ENCODE measurements at regions not wholly inside any gene's neighbourhood (a gene's known extent, or its start where the extent isn't known, plus 50 kb on each side); places are given as distances from the start of the nearest gene placed in this dataset.

DNA sequence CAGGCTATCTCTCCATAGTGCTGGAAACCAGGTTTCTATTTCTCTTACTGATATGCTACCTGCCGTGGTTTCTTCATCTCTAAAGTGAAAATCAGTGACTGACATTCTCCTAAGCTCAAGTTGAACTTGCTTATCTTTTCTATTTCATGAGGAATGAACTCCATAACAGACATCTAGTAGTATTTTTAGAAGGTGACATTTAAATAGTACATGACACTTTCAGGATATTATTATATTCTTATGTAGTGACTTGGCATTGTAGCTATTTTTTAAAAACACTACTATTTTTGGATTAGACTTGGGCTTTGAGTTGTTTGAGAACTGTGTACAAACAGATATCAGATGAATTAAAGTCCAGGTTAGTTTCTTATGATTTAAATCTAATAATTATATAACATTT, 1381.8 kb downstream of the DSC3 start:
- ChIA-PET POLR2A (no interaction called here), CTCF (no interaction called here)
- no peak overlapping the region for H3K27ac Mint-ChIP-seq (ENCODE audit: unreplicated experiment)
- H3K36me3 Mint-ChIP-seq (ENCODE audit: insufficient read depth, unreplicated experiment) = no peaks in the 10 kb centered on the region
- intact Hi-C loops (cut with micrococcal nuclease; ENCODE audit: unreplicated experiment) = no loop called here
- Histone ChIP-seq H3K36me3 (ENCODE audit: control insufficient read depth, insufficient read depth, low read length) (no peaks in the 10 kb centered on the region), H3K4me1 (no peaks in the 10 kb centered on the region), H3K27me3 (replicated peaks; ENCODE audit: control insufficient read depth, insufficient read depth, low read length) (no peaks in the 10 kb centered on the region), H3K4me3 (ENCODE audit: low read depth, low read length) (no peak overlapping the region), H3K9me3 (no peaks in the 10 kb centered on the region)
- no peaks in the 10 kb centered on the region for H3K4me1 Mint-ChIP-seq (ENCODE audit: low read depth, unreplicated experiment)
- H3K4me3 Mint-ChIP-seq (ENCODE audit: unreplicated experiment) = no peak overlapping the region
- TF ChIP-seq, protein P1, sequence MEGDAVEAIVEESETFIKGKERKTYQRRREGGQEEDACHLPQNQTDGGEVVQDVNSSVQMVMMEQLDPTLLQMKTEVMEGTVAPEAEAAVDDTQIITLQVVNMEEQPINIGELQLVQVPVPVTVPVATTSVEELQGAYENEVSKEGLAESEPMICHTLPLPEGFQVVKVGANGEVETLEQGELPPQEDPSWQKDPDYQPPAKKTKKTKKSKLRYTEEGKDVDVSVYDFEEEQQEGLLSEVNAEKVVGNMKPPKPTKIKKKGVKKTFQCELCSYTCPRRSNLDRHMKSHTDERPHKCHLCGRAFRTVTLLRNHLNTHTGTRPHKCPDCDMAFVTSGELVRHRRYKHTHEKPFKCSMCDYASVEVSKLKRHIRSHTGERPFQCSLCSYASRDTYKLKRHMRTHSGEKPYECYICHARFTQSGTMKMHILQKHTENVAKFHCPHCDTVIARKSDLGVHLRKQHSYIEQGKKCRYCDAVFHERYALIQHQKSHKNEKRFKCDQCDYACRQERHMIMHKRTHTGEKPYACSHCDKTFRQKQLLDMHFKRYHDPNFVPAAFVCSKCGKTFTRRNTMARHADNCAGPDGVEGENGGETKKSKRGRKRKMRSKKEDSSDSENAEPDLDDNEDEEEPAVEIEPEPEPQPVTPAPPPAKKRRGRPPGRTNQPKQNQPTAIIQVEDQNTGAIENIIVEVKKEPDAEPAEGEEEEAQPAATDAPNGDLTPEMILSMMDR (IDR thresholded peaks at IDR 0.05; ENCODE audit: insufficient read depth in 1 of 2, low read depth in 1 of 2, low read length in 1 of 2, severe bottlenecking in 1 of 2, unreplicated experiment in 1 of 2) = no peak
- no peak for DNase-seq
- no peaks in the 10 kb centered on the region for H3K9me3 Mint-ChIP-seq (ENCODE audit: unreplicated experiment)
- H3K27me3 Mint-ChIP-seq (ENCODE audit: insufficient read depth, unreplicated experiment) = no peaks in the 10 kb centered on the region
- BruUV-seq (replicated peaks) = no TSS peak

DNA sequence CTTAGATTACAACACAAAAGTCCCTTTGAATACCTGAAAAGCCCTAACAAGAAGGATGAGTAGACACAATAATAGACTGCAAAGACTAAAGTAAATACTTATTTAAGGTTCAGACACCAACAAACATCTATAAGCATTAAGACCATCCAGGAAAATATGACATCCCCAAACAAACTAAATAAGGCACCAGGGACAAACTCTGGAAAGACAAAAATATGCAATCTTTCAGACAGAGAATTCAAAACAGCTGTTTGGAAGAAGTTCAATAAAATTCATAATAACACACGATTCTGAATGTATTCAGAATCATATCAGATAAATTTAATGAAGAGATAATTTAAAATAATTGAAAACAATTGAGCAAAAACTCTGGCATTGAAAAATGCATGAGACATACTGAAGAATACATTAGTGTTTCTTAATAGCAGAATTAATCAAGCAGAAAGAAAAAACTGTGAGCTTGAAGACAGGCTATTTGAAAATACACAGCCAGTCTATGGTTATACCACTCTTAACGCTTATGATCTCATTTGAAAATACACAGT, 1388.8 kb downstream of the DSC3 start:
- no peaks in the 10 kb centered on the region for H3K4me1 ChIP-seq
- Mint-ChIP-seq H3K4me1 (ENCODE audit: low read depth, unreplicated experiment) (no peaks in the 10 kb centered on the region), H3K27me3 (ENCODE audit: insufficient read depth, unreplicated experiment) (no peaks in the 10 kb centered on the region), H3K9me3 (ENCODE audit: unreplicated experiment) (no peaks in the 10 kb centered on the region), H3K27ac (ENCODE audit: unreplicated experiment) (no peak overlapping the region), H3K36me3 (ENCODE audit: insufficient read depth, unreplicated experiment) (no peaks in the 10 kb centered on the region), H3K4me3 (ENCODE audit: unreplicated experiment) (no peak overlapping the region)
- CTCF ChIA-PET = no interaction called here
- intact Hi-C loops (cut with micrococcal nuclease; ENCODE audit: unreplicated experiment) = no loop called here
- H3K27me3 ChIP-seq (replicated peaks; ENCODE audit: control insufficient read depth, insufficient read depth, low read length) = no peaks in the 10 kb centered on the region
- no TSS peak for BruUV-seq (replicated peaks)
- no peak overlapping the region for H3K4me3 ChIP-seq (ENCODE audit: low read depth, low read length)
- TF ChIP-seq, protein P1 (IDR thresholded peaks at IDR 0.05; ENCODE audit: insufficient read depth in 1 of 2, low read depth in 1 of 2, low read length in 1 of 2, severe bottlenecking in 1 of 2, unreplicated experiment in 1 of 2) = no peak
- DNase-seq = no peak
- no peaks in the 10 kb centered on the region for H3K9me3 ChIP-seq
- POLR2A ChIA-PET = no interaction called here
- H3K36me3 ChIP-seq (ENCODE audit: control insufficient read depth, insufficient read depth, low read length) = no peaks in the 10 kb centered on the region

DNA sequence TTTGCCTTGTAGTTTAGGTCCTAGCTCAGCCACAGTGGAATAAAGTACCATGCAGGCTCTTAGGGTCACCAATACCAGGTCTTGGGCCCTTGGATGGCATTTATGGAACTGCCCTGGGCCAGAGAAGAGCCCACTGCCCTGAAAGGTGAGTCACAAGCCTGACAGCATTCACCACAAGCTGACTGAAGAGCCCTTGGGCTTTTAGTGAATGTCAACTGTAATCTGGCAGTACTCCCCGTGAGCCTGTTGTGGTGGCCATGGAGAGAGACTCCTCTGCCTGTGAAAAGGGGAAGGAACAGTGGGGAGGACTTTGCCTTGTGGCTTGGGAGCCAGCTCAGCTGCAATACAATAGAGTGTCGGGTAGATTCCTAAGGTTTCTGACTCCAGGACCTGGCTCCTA, 1389.7 kb downstream of the DSC3 start:
- no TSS peak for BruUV-seq (replicated peaks)
- Mint-ChIP-seq H3K4me1 (ENCODE audit: low read depth, unreplicated experiment) (no peaks in the 10 kb centered on the region), H3K27me3 (ENCODE audit: insufficient read depth, unreplicated experiment) (no peaks in the 10 kb centered on the region), H3K9me3 (ENCODE audit: unreplicated experiment) (no peaks in the 10 kb centered on the region), H3K4me3 (ENCODE audit: unreplicated experiment) (no peak overlapping the region), H3K27ac (ENCODE audit: unreplicated experiment) (no peak overlapping the region), H3K36me3 (ENCODE audit: insufficient read depth, unreplicated experiment) (no peaks in the 10 kb centered on the region)
- no peaks in the 10 kb centered on the region for H3K9me3 ChIP-seq
- intact Hi-C loops (cut with micrococcal nuclease; ENCODE audit: unreplicated experiment) = no loop called here
- POLR2A ChIA-PET = no interaction called here
- H3K36me3 ChIP-seq (ENCODE audit: control insufficient read depth, insufficient read depth, low read length) = no peaks in the 10 kb centered on the region
- H3K27me3 ChIP-seq (replicated peaks; ENCODE audit: control insufficient read depth, insufficient read depth, low read length) = no peaks in the 10 kb centered on the region
- no peaks in the 10 kb centered on the region for H3K4me1 ChIP-seq
- H3K4me3 ChIP-seq (ENCODE audit: low read depth, low read length) = no peak overlapping the region
- TF ChIP-seq, protein P1 (IDR thresholded peaks at IDR 0.05; ENCODE audit: insufficient read depth in 1 of 2, low read depth in 1 of 2, low read length in 1 of 2, severe bottlenecking in 1 of 2, unreplicated experiment in 1 of 2) = no peak
- DNase-seq = no peak
- CTCF ChIA-PET = no interaction called here
